Mesenchymal stem cell (in vitro differentiated cells and primary cell): ENCODE measurements at regions not wholly inside any gene's neighbourhood (a gene's known extent, or its start where the extent isn't known, plus 50 kb on each side); places are given as distances from the start of the nearest gene placed in this dataset.

Experiments used
- DNase-seq: peaks from one replicate; pipeline ENCODE4 v3.0.0-alpha.2; 2013
- H2AFZ ChIP-seq: one replicate; pipeline ENCODE4 v1.6.1; 2013; ENCODE audit warnings: low read depth, mild to moderate bottlenecking, control low read depth, inconsistent platforms, low read length, moderate library complexity
- H2AK5ac ChIP-seq: 2 replicates; pipeline ENCODE4 v1.6.1; 2013; ENCODE audit warnings: low read length, moderate library complexity, mild to moderate bottlenecking, inconsistent platforms; ENCODE audit not compliant: severe bottlenecking
- H2BK120ac ChIP-seq: one replicate; pipeline ENCODE4 v1.6.1; 2013; ENCODE audit warnings: low read depth, mild to moderate bottlenecking, inconsistent platforms, low read length, moderate library complexity
- H2BK12ac ChIP-seq, 2 experiments: one replicate each; pipeline ENCODE4 v1.6.1; 2013; ENCODE audit warnings: inconsistent platforms in 2 of 2, low read length in 2 of 2, mild to moderate bottlenecking in 2 of 2, moderate library complexity in 2 of 2, control low read depth in 1 of 2
- H2BK15ac ChIP-seq: one replicate; pipeline ENCODE4 v1.6.1; 2013; ENCODE audit warnings: mild to moderate bottlenecking, low read depth, inconsistent platforms; ENCODE audit not compliant: poor library complexity, severe bottlenecking
- H2BK5ac ChIP-seq: 2 replicates; pipeline ENCODE4 v1.6.1; 2013; ENCODE audit warnings: low read depth, mild to moderate bottlenecking, low read length, control low read depth, inconsistent platforms; ENCODE audit not compliant: poor library complexity, severe bottlenecking
- H3K14ac ChIP-seq, 2 experiments: one replicate each; pipeline ENCODE4 v1.6.1; 2013; ENCODE audit warnings: inconsistent platforms in 2 of 2, low read length in 2 of 2, control low read depth in 1 of 2, mild to moderate bottlenecking in 1 of 2, moderate library complexity in 1 of 2
- H3K18ac ChIP-seq, 2 experiments: one replicate each; pipeline ENCODE4 v1.6.1; 2013; ENCODE audit warnings: inconsistent platforms in 2 of 2, low read length in 2 of 2, control low read depth in 1 of 2, low read depth in 1 of 2, mild to moderate bottlenecking in 1 of 2
- H3K23ac ChIP-seq, 2 experiments: one replicate each; pipeline ENCODE4 v1.6.1; 2013; ENCODE audit warnings: inconsistent platforms in 2 of 2, low read length in 2 of 2, mild to moderate bottlenecking in 2 of 2, moderate library complexity in 2 of 2, control low read depth in 1 of 2
- H3K27ac ChIP-seq: 2 replicates; pipeline ENCODE4 v1.5.1; 2013; ENCODE audit warnings: mild to moderate bottlenecking, moderate library complexity, low read length, control low read depth, inconsistent platforms; ENCODE audit not compliant: poor library complexity, severe bottlenecking
- H3K27me3 ChIP-seq, 2 experiments: 2 replicates each; pipeline versions ENCODE4 v1.6.1 to v1.7.0; 2013; ENCODE audit warnings: low read length in 2 of 2, mild to moderate bottlenecking in 2 of 2, moderate library complexity in 2 of 2, control low read depth in 1 of 2, inconsistent platforms in 1 of 2; ENCODE audit not compliant: control insufficient read depth in 1 of 2, insufficient read depth in 1 of 2
- H3K36me3 ChIP-seq, 2 experiments: 2 replicates each; pipeline versions ENCODE4 v1.6.1 to v1.7.0; 2013; ENCODE audit warnings: low read length in 2 of 2, control low read depth in 1 of 2, inconsistent platforms in 1 of 2, low read depth in 1 of 2, mild to moderate bottlenecking in 1 of 2; ENCODE audit not compliant: insufficient read depth in 2 of 2, control insufficient read depth in 1 of 2
- H3K4ac ChIP-seq, 2 experiments: one replicate each; pipeline ENCODE4 v1.6.1; 2013; ENCODE audit warnings: inconsistent platforms in 2 of 2, low read length in 2 of 2, mild to moderate bottlenecking in 2 of 2, moderate library complexity in 2 of 2, control low read depth in 1 of 2, low read depth in 1 of 2
- H3K4me1 ChIP-seq: 2 replicates; pipeline ENCODE4 v1.6.1; 2013; ENCODE audit warnings: low read depth, low read length, control low read depth; ENCODE audit not compliant: control insufficient read depth, insufficient read depth
- H3K4me2 ChIP-seq: 2 replicates; pipeline ENCODE4 v1.6.1; 2013; ENCODE audit warnings: low read length, mild to moderate bottlenecking, inconsistent platforms; ENCODE audit not compliant: poor library complexity, severe bottlenecking
- H3K4me3 ChIP-seq, 2 experiments: 2 replicates each; pipeline versions ENCODE4 v1.5.1 to v1.7.0; 2013; ENCODE audit warnings: low read length in 2 of 2, mild to moderate bottlenecking in 2 of 2, control low read depth in 1 of 2, low read depth in 1 of 2; ENCODE audit not compliant: insufficient read depth in 1 of 2
- H3K79me1 ChIP-seq: replicated peaks from 2 replicates; pipeline ENCODE4 v1.6.1; 2013; ENCODE audit warnings: mild to moderate bottlenecking, control low read depth, low read length, inconsistent platforms; ENCODE audit not compliant: poor library complexity, severe bottlenecking
- H3K9ac ChIP-seq: 2 replicates; pipeline ENCODE4 v1.7.0; 2013; ENCODE audit warnings: mild to moderate bottlenecking, low read length, moderate library complexity
- H3K9me3 ChIP-seq: 2 replicates; pipeline ENCODE4 v1.7.0; 2013; ENCODE audit warnings: mild to moderate bottlenecking, low read length; ENCODE audit not compliant: control insufficient read depth
- H4K8ac ChIP-seq: one replicate; pipeline ENCODE4 v1.6.1; 2013; ENCODE audit warnings: inconsistent platforms, mild to moderate bottlenecking, low read length, moderate library complexity
- H4K91ac ChIP-seq: one replicate; pipeline ENCODE4 v1.6.1; 2013; ENCODE audit warnings: mild to moderate bottlenecking, low read length, inconsistent platforms
- WGBS: methylation state at CpG from one replicate; pipeline ENCODE4 v1.1.7; 2013; ENCODE audit warnings: mixed read lengths; 5-methylcytosine and 5-hydroxymethylcytosine counted together

GRCh38 chr10:61110936-61111335, 167.0 kb upstream of the RHOBTB1 start:
- no peak overlapping the region for H3K9ac ChIP-seq
- no peaks in the 10 kb centered on the region for H3K36me3 ChIP-seq
- no peak overlapping the region for H3K18ac ChIP-seq
- H3K4ac ChIP-seq = no peak overlapping the region
- no peak overlapping the region for H3K4me2 ChIP-seq
- H2BK120ac ChIP-seq = no peak overlapping the region
- H2AK5ac ChIP-seq = no peak overlapping the region
- H3K4me1 ChIP-seq = no peaks in the 10 kb centered on the region
- no peak overlapping the region for H2BK15ac ChIP-seq
- no peak overlapping the region for H2BK12ac ChIP-seq
- H3K9me3 ChIP-seq = no peaks in the 10 kb centered on the region
- H3K27me3 ChIP-seq = peaks cover 0 to 8% of the 10 kb centered on the region in 2 experiments
- no peak overlapping the region for H3K23ac ChIP-seq
- no peak overlapping the region for H3K14ac ChIP-seq
- H3K79me1 ChIP-seq = no peaks in the 10 kb centered on the region
- DNase-seq = no peak
- H4K91ac ChIP-seq = no peak overlapping the region
- no peak overlapping the region for H3K4me3 ChIP-seq
- no peak overlapping the region for H2AFZ ChIP-seq
- H4K8ac ChIP-seq = no peak overlapping the region
- H3K27ac ChIP-seq = no peak overlapping the region
- no peak overlapping the region for H2BK5ac ChIP-seq

GRCh38 chr10:61110188-61110844, 166.3 kb upstream of the RHOBTB1 start:
- no peak overlapping the region for H4K91ac ChIP-seq
- H2AK5ac ChIP-seq = no peak overlapping the region
- no peaks in the 10 kb centered on the region for H3K36me3 ChIP-seq
- H3K9me3 ChIP-seq = no peaks in the 10 kb centered on the region
- H3K9ac ChIP-seq = no peak overlapping the region
- WGBS = no CpG with 5 or more reads among the region's 1 CpG
- no peak overlapping the region for H2BK120ac ChIP-seq
- H2AFZ ChIP-seq = no peak overlapping the region
- no peak overlapping the region for H3K4me2 ChIP-seq
- H3K4me3 ChIP-seq = no peak overlapping the region
- H2BK5ac ChIP-seq = no peak overlapping the region
- H3K23ac ChIP-seq = no peak overlapping the region
- H3K79me1 ChIP-seq = no peaks in the 10 kb centered on the region
- H3K27me3 ChIP-seq = peaks cover 0 to 8% of the 10 kb centered on the region in 2 experiments
- no peak overlapping the region for H3K14ac ChIP-seq
- H3K4me1 ChIP-seq = no peaks in the 10 kb centered on the region
- no peak overlapping the region for H3K18ac ChIP-seq
- H4K8ac ChIP-seq = no peak overlapping the region
- H3K4ac ChIP-seq = no peak overlapping the region
- H2BK15ac ChIP-seq = no peak overlapping the region
- H3K27ac ChIP-seq = no peak overlapping the region
- no peak for DNase-seq
- no peak overlapping the region for H2BK12ac ChIP-seq

- Histone ChIP-seq H3K18ac (no peak overlapping the region), H3K4me1 (no peaks in the 10 kb centered on the region), H3K14ac (no peak overlapping the region), H3K36me3 (no peaks in the 10 kb centered on the region), H2AK5ac (no peak overlapping the region), H2AFZ (no peak overlapping the region), H3K27me3 (peaks cover 0 to 8% of the 10 kb centered on the region in 2 experiments), H4K91ac (no peak overlapping the region), H4K8ac (no peak overlapping the region), H3K4me2 (no peak overlapping the region), H3K4ac (no peak overlapping the region), H2BK120ac (no peak overlapping the region), H3K79me1 (no peaks in the 10 kb centered on the region), H3K9ac (no peak overlapping the region), H3K23ac (no peak overlapping the region), H2BK12ac (no peak overlapping the region), H3K27ac (no peak overlapping the region), H3K4me3 (no peak overlapping the region), H3K9me3 (no peaks in the 10 kb centered on the region), H2BK15ac (no peak overlapping the region), H2BK5ac (no peak overlapping the region)
- DNase-seq = no peak
- 100% methylated on average over 1 of the region's 3 CpGs for WGBS
These were observed 164.9 kb upstream of the RHOBTB1 start for GRCh38 chr10:61108915-61109314.

- no peak overlapping the region for H3K18ac ChIP-seq
- no peak overlapping the region for H3K9ac ChIP-seq
- H3K9me3 ChIP-seq = peaks cover 3% of the 10 kb centered on the region
- no peak overlapping the region for H4K8ac ChIP-seq
- 96% methylated on average over 3 of the region's 5 CpGs for WGBS
- no peak overlapping the region for H3K4me3 ChIP-seq
- H2BK5ac ChIP-seq = no peak overlapping the region
- no peak overlapping the region for H3K14ac ChIP-seq
- no peak overlapping the region for H3K4ac ChIP-seq
- no peak overlapping the region for H4K91ac ChIP-seq
- H3K4me1 ChIP-seq = no peaks in the 10 kb centered on the region
- H2AFZ ChIP-seq = no peak overlapping the region
- H3K27ac ChIP-seq = no peak overlapping the region
- no peaks in the 10 kb centered on the region for H3K79me1 ChIP-seq
- no peak overlapping the region for H3K23ac ChIP-seq
- no peak overlapping the region for H2BK15ac ChIP-seq
- H2AK5ac ChIP-seq = no peak overlapping the region
- no peak overlapping the region for H3K4me2 ChIP-seq
- H2BK12ac ChIP-seq = no peak overlapping the region
- DNase-seq = no peak
- peaks cover 0 to 26% of the 10 kb centered on the region in 2 experiments for H3K27me3 ChIP-seq
- H2BK120ac ChIP-seq = no peak overlapping the region
- H3K36me3 ChIP-seq = no peaks in the 10 kb centered on the region
These were observed 156.9 kb upstream of the RHOBTB1 start for GRCh38 chr10:61100887-61101286.
